ENCODE measurements at regions not wholly inside any gene's neighbourhood (a gene's known extent, or its start where the extent isn't known, plus 50 kb on each side); places are given as distances from the start of the nearest gene placed in this dataset.
"Not testable (repeated sequence)": the region's sequence is repeated elsewhere in the genome, so short reads cannot be mapped to it uniquely, and the experiment has no call there.

- WGBS (ENCODE audit: insufficient coverage): 83% methylated on average over 1 of the region's 5 CpGs
- H3K4me1 ChIP-seq (ENCODE audit: control insufficient read depth in 1 of 2, extremely low read depth in 1 of 2, insufficient read depth in 2 of 2, low read length in 2 of 2); H3K4me3 Mint-ChIP-seq; H3K4me1 Mint-ChIP-seq; H3K9me3 Mint-ChIP-seq; POLR2A ChIA-PET; H3K27me3 ChIP-seq (replicated peaks in 1 of 2; ENCODE audit: control insufficient read depth in 2 of 2, extremely low read depth in 1 of 2, insufficient read depth in 2 of 2, low read length in 1 of 2); H3K9me3 ChIP-seq; H3K27ac ChIP-seq (ENCODE audit: low read length); ATAC-seq (replicated peaks in 1 of 4); CTCF ChIA-PET; DNase-seq; H3K36me3 Mint-ChIP-seq; H3K36me3 ChIP-seq (ENCODE audit: control insufficient read depth in 2 of 2, extremely low read depth in 1 of 2, insufficient read depth in 1 of 2, low read length in 1 of 2); H3K4me3 ChIP-seq (ENCODE audit: control insufficient read depth in 1 of 2, extremely low read depth in 1 of 2, low read length in 1 of 2); H3K27ac Mint-ChIP-seq: not testable (repeated sequence)
- H3K27me3 Mint-ChIP-seq: peaks cover 11 to 18% of the 10 kb centered on the region in 2 donors
Observed at GRCh38 chr3:53441-53840, 143.1 kb upstream of the CHL1 start.

- H3K27me3 Mint-ChIP-seq: peaks cover 9 to 16% of the 10 kb centered on the region in 2 donors
- Histone ChIP-seq H3K4me3 (ENCODE audit: control insufficient read depth in 1 of 2, extremely low read depth in 1 of 2, low read length in 1 of 2) (no peak overlapping the region), H3K36me3 (ENCODE audit: control insufficient read depth in 2 of 2, extremely low read depth in 1 of 2, insufficient read depth in 1 of 2, low read length in 1 of 2) (no peaks in the 10 kb centered on the region), H3K27ac (ENCODE audit: low read length) (no peak overlapping the region), H3K9me3 (no peaks in the 10 kb centered on the region), H3K27me3 (replicated peaks in 1 of 2; ENCODE audit: control insufficient read depth in 2 of 2, extremely low read depth in 1 of 2, insufficient read depth in 2 of 2, low read length in 1 of 2) (no peaks in the 10 kb centered on the region), H3K4me1 (ENCODE audit: control insufficient read depth in 1 of 2, extremely low read depth in 1 of 2, insufficient read depth in 2 of 2, low read length in 2 of 2) (no peaks in the 10 kb centered on the region)
- no peaks in the 10 kb centered on the region for H3K4me1 Mint-ChIP-seq
- CTCF ChIA-PET: no interaction called here
- H3K27ac Mint-ChIP-seq: no peak overlapping the region
- ATAC-seq (replicated peaks in 1 of 4) (no peak), DNase-seq (no peak)
- no peak overlapping the region for H3K4me3 Mint-ChIP-seq
- H3K9me3 Mint-ChIP-seq: peaks cover under 1 to 8% (median 2%) of the 10 kb centered on the region in 3 donors
- POLR2A ChIA-PET: no interaction called here
- no peaks in the 10 kb centered on the region for H3K36me3 Mint-ChIP-seq
- WGBS (ENCODE audit: insufficient coverage): no CpG with 5 or more reads among the region's 5 CpGs
Observed at GRCh38 chr3:54240-54639, 142.3 kb upstream of the CHL1 start.

- Histone ChIP-seq H3K36me3 (ENCODE audit: control insufficient read depth in 2 of 2, extremely low read depth in 1 of 2, insufficient read depth in 1 of 2, low read length in 1 of 2) (no peaks in the 10 kb centered on the region), H3K9me3 (no peaks in the 10 kb centered on the region), H3K27me3 (replicated peaks in 1 of 2; ENCODE audit: control insufficient read depth in 2 of 2, extremely low read depth in 1 of 2, insufficient read depth in 2 of 2, low read length in 1 of 2) (no peaks in the 10 kb centered on the region), H3K27ac (ENCODE audit: low read length) (no peak overlapping the region), H3K4me3 (ENCODE audit: control insufficient read depth in 1 of 2, extremely low read depth in 1 of 2, low read length in 1 of 2) (no peak overlapping the region), H3K4me1 (ENCODE audit: control insufficient read depth in 1 of 2, extremely low read depth in 1 of 2, insufficient read depth in 2 of 2, low read length in 2 of 2) (no peaks in the 10 kb centered on the region)
- Mint-ChIP-seq H3K9me3 (peaks cover 0 to 4% (median 2%) of the 10 kb centered on the region in 3 donors), H3K27ac (no peak overlapping the region), H3K27me3 (peaks cover 15 to 23% of the 10 kb centered on the region in 2 donors), H3K4me3 (no peak overlapping the region), H3K36me3 (no peaks in the 10 kb centered on the region), H3K4me1 (no peaks in the 10 kb centered on the region)
- ATAC-seq (replicated peaks in 1 of 4) (no peak), DNase-seq (no peak)
- ChIA-PET CTCF (no interaction called here), POLR2A (no interaction called here)
- no CpG with 5 or more reads among the region's 4 CpGs for WGBS (ENCODE audit: insufficient coverage)
Observed at GRCh38 chr3:56672-57071, 139.9 kb upstream of the CHL1 start.

- H3K4me1 Mint-ChIP-seq: no peaks in the 10 kb centered on the region
- peaks cover 17 to 27% of the 10 kb centered on the region in 2 donors for H3K27me3 Mint-ChIP-seq
- H3K36me3 ChIP-seq (ENCODE audit: control insufficient read depth in 2 of 2, extremely low read depth in 1 of 2, insufficient read depth in 1 of 2, low read length in 1 of 2): no peaks in the 10 kb centered on the region
- H3K27ac ChIP-seq (ENCODE audit: low read length): no peak overlapping the region
- no peaks in the 10 kb centered on the region for H3K9me3 ChIP-seq
- POLR2A ChIA-PET: no interaction called here
- H3K36me3 Mint-ChIP-seq: no peaks in the 10 kb centered on the region
- no peaks in the 10 kb centered on the region for H3K4me1 ChIP-seq (ENCODE audit: control insufficient read depth in 1 of 2, extremely low read depth in 1 of 2, insufficient read depth in 2 of 2, low read length in 2 of 2)
- no peak overlapping the region for H3K4me3 ChIP-seq (ENCODE audit: control insufficient read depth in 1 of 2, extremely low read depth in 1 of 2, low read length in 1 of 2)
- no peaks in the 10 kb centered on the region for H3K27me3 ChIP-seq (replicated peaks in 1 of 2; ENCODE audit: control insufficient read depth in 2 of 2, extremely low read depth in 1 of 2, insufficient read depth in 2 of 2, low read length in 1 of 2)
- DNase-seq (no peak), ATAC-seq (replicated peaks in 1 of 4) (no peak)
- no peak overlapping the region for H3K4me3 Mint-ChIP-seq
- H3K27ac Mint-ChIP-seq: no peak overlapping the region
- CTCF ChIA-PET: no interaction called here
- H3K9me3 Mint-ChIP-seq: no peaks in the 10 kb centered on the region
- 67% methylated on average over 2 of the region's 7 CpGs for WGBS (ENCODE audit: insufficient coverage)
Observed at GRCh38 chr3:59854-60253, 136.7 kb upstream of the CHL1 start.

GRCh38 chr3:63095-63765 is 133.3 kb upstream of the CHL1 start:
- Mint-ChIP-seq H3K36me3 (no peaks in the 10 kb centered on the region), H3K9me3 (no peaks in the 10 kb centered on the region), H3K4me3 (no peak overlapping the region), H3K4me1 (no peaks in the 10 kb centered on the region), H3K27me3 (peaks cover 22% of the 10 kb centered on the region in 2 donors), H3K27ac (no peak overlapping the region)
- no peak overlapping the region for H3K4me3 ChIP-seq (ENCODE audit: control insufficient read depth in 1 of 2, extremely low read depth in 1 of 2, low read length in 1 of 2)
- H3K36me3 ChIP-seq (ENCODE audit: control insufficient read depth in 2 of 2, extremely low read depth in 1 of 2, insufficient read depth in 1 of 2, low read length in 1 of 2): no peaks in the 10 kb centered on the region
- ATAC-seq (replicated peaks in 1 of 4): no peak
- no peaks in the 10 kb centered on the region for H3K27me3 ChIP-seq (replicated peaks in 1 of 2; ENCODE audit: control insufficient read depth in 2 of 2, extremely low read depth in 1 of 2, insufficient read depth in 2 of 2, low read length in 1 of 2)
- DNase-seq: no peak
- H3K9me3 ChIP-seq: no peaks in the 10 kb centered on the region
- ChIA-PET CTCF (no interaction called here), POLR2A (no interaction called here)
- H3K4me1 ChIP-seq (ENCODE audit: control insufficient read depth in 1 of 2, extremely low read depth in 1 of 2, insufficient read depth in 2 of 2, low read length in 2 of 2): no peaks in the 10 kb centered on the region
- H3K27ac ChIP-seq (ENCODE audit: low read length): no peak overlapping the region
- WGBS (ENCODE audit: insufficient coverage): 91% methylated on average over 4 of the region's 7 CpGs

GRCh38 chr3:69690-70089 is 126.9 kb upstream of the CHL1 start:
- DNase-seq: no peak
- POLR2A ChIA-PET: no interaction called here
- no CpG with 5 or more reads among the region's 1 CpG for WGBS (ENCODE audit: insufficient coverage)
- no peak overlapping the region for H3K27ac ChIP-seq (ENCODE audit: low read length)
- ATAC-seq (replicated peaks in 1 of 4): no peak
- Mint-ChIP-seq H3K27ac (no peak overlapping the region), H3K9me3 (peaks cover 0 to 4% (median 0%) of the 10 kb centered on the region in 3 donors), H3K4me3 (no peak overlapping the region), H3K36me3 (no peaks in the 10 kb centered on the region), H3K27me3 (peaks cover 6 to 21% of the 10 kb centered on the region in 2 donors), H3K4me1 (no peaks in the 10 kb centered on the region)
- no peaks in the 10 kb centered on the region for H3K27me3 ChIP-seq (replicated peaks in 1 of 2; ENCODE audit: control insufficient read depth in 2 of 2, extremely low read depth in 1 of 2, insufficient read depth in 2 of 2, low read length in 1 of 2)
- no peaks in the 10 kb centered on the region for H3K4me1 ChIP-seq (ENCODE audit: control insufficient read depth in 1 of 2, extremely low read depth in 1 of 2, insufficient read depth in 2 of 2, low read length in 2 of 2)
- H3K9me3 ChIP-seq: no peaks in the 10 kb centered on the region
- no peak overlapping the region for H3K4me3 ChIP-seq (ENCODE audit: control insufficient read depth in 1 of 2, extremely low read depth in 1 of 2, low read length in 1 of 2)
- CTCF ChIA-PET: no interaction called here
- no peaks in the 10 kb centered on the region for H3K36me3 ChIP-seq (ENCODE audit: control insufficient read depth in 2 of 2, extremely low read depth in 1 of 2, insufficient read depth in 1 of 2, low read length in 1 of 2)

- ATAC-seq (replicated peaks in 1 of 4): no peak
- H3K27me3 ChIP-seq (replicated peaks in 1 of 2; ENCODE audit: control insufficient read depth in 2 of 2, extremely low read depth in 1 of 2, insufficient read depth in 2 of 2, low read length in 1 of 2): no peaks in the 10 kb centered on the region
- H3K27ac ChIP-seq (ENCODE audit: low read length): no peak overlapping the region
- ChIA-PET POLR2A (no interaction called here), CTCF (no interaction called here)
- no peaks in the 10 kb centered on the region for H3K9me3 ChIP-seq
- WGBS (ENCODE audit: insufficient coverage): no CpG with 5 or more reads among the region's 1 CpG
- no peaks in the 10 kb centered on the region for H3K36me3 ChIP-seq (ENCODE audit: control insufficient read depth in 2 of 2, extremely low read depth in 1 of 2, insufficient read depth in 1 of 2, low read length in 1 of 2)
- H3K36me3 Mint-ChIP-seq: no peaks in the 10 kb centered on the region
- no peak overlapping the region for H3K4me3 ChIP-seq (ENCODE audit: control insufficient read depth in 1 of 2, extremely low read depth in 1 of 2, low read length in 1 of 2)
- H3K4me1 Mint-ChIP-seq: no peaks in the 10 kb centered on the region
- no peaks in the 10 kb centered on the region for H3K4me1 ChIP-seq (ENCODE audit: control insufficient read depth in 1 of 2, extremely low read depth in 1 of 2, insufficient read depth in 2 of 2, low read length in 2 of 2)
- DNase-seq: no peak
- H3K27ac Mint-ChIP-seq: no peak overlapping the region
- H3K4me3 Mint-ChIP-seq: no peak overlapping the region
- H3K9me3 Mint-ChIP-seq: peaks cover 0 to 4% (median 0%) of the 10 kb centered on the region in 3 donors
- peaks cover 0 to 16% of the 10 kb centered on the region in 2 donors for H3K27me3 Mint-ChIP-seq
Observed at GRCh38 chr3:72776-73175, 123.8 kb upstream of the CHL1 start.
